ENCODE measurements at regions not wholly inside any gene's neighbourhood (a gene's known extent, or its start where the extent isn't known, plus 50 kb on each side); places are given as distances from the start of the nearest gene placed in this dataset.

DNA sequence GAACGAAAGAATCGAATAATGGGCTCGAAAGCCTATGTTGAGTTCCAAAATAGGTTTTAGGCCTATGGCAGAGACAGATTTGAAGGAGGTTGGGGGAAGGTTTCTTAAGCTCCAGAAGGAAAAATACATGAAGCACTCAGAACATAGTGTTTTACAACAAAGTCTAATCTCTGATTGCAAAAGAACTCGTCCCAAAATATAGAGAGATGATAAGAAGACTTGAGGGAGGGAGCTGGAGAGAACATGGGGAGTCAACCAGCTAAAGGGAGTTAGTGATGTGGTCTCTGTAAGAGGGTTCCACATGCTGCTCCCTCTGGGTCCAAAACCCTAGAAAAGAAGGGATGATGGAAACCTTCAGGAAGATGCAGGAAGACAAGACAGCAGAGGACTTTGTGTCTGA is 54.8 kb upstream of the DAAM1 start:
- TF ChIP-seq EZH2 (IDR thresholded peaks at IDR 0.05; ENCODE audit: borderline replicate concordance, insufficient read depth, low read depth, low read length, poor library complexity, severe bottlenecking) = no peak
- no peak for TF ChIP-seq CTCF (IDR thresholded peaks at IDR 0.05)

Measured in B cell (primary cell).